A549 (cell line): ENCODE measurements at regions not wholly inside any gene's neighbourhood (a gene's known extent, or its start where the extent isn't known, plus 50 kb on each side); places are given as distances from the start of the nearest gene placed in this dataset.

Source experiments
- ATAC-seq, 2 experiments: fragments of 200-7000 bp in 1 of 2; fragments of >200 bp in 1 of 2; cut with Nextera tagmentation in 1 of 2; cut with Tn5 transposase in 1 of 2; 3 replicates each; pipeline versions ENCODE4 v1.8.0 to v1.9.1; 2018 to 2020; ENCODE audit warnings: mild to moderate bottlenecking in 1 of 2, moderate library complexity in 1 of 2
- CTCF ChIA-PET: fragments of 300-600 bp; sonication (Branson Sonifier 250); formaldehyde crosslinking; extraction: SDS; loops from one replicate; lab custom pipeline; 2021; ENCODE audit warnings: antibody characterized with exemption, inconsistent platforms; lab: Yijun Ruan, JAX
- POLR2A ChIA-PET: fragments of 350-600 bp; formaldehyde crosslinking; extraction: SDS; loops from one replicate; lab custom pipeline; 2021; ENCODE audit warnings: antibody characterized with exemption, inconsistent platforms; lab: Yijun Ruan, JAX
- DNase-seq, 2 experiments: peaks; one replicate each; pipeline versions ENCODE4 v3.0.0 to v3.0.0-alpha.2; 2011 to 2016; ENCODE audit warnings: low read depth in 1 of 2, low spot score in 1 of 2
- FAIRE-seq: peaks from 2 replicates; lab custom pipeline; 2011; peaks lifted over from hg19 to GRCh38; lab: Jason Lieb, UNC
- H3K27ac ChIP-seq, 2 experiments: fragments of >200 bp; sonication (Bioruptor Twin); formaldehyde crosslinking; 3 replicates each; pipeline ENCODE4 v1.5.1; 2016 to 2017
- H3K4me1 ChIP-seq: fragments of >200 bp; sonication (Bioruptor Twin); formaldehyde crosslinking; 3 replicates; pipeline ENCODE4 v1.6.1; 2016
- H3K4me2 ChIP-seq: fragments of >200 bp; sonication (Bioruptor Twin); formaldehyde crosslinking; 3 replicates; pipeline ENCODE4 v1.6.1; 2016
- H3K4me3 ChIP-seq: fragments of >200 bp; sonication (Bioruptor Twin); formaldehyde crosslinking; 3 replicates; pipeline ENCODE4 v1.5.1; 2016
- H3K9me3 ChIP-seq: fragments of >200 bp; sonication (Bioruptor Twin); formaldehyde crosslinking; 3 replicates; pipeline ENCODE4 v1.6.1; 2016
- CBX2 ChIP-seq: fragments of 200-600 bp; sonication (generic); IDR thresholded peaks from 2 replicates; pipeline ENCODE4 v1.6.1; 2016; ENCODE audit warnings: low read depth, mild to moderate bottlenecking, borderline replicate concordance
- CEBPB ChIP-seq, 2 experiments: fragments of >200 bp in 1 of 2; sonication (Bioruptor Twin) in 1 of 2; formaldehyde crosslinking in 1 of 2; IDR thresholded peaks; 2 replicates each; pipeline ENCODE4 v1.6.1; 2012 to 2016
- CHD4 ChIP-seq: fragments of 200-600 bp; sonication (generic); IDR thresholded peaks from 2 replicates; pipeline ENCODE4 v1.6.1; 2016; ENCODE audit warnings: antibody characterized with exemption, mild to moderate bottlenecking, borderline replicate concordance
- EP300 ChIP-seq, 2 experiments: fragments of >200 bp; sonication (Bioruptor Twin); formaldehyde crosslinking; IDR thresholded peaks; 2 replicates in 1 of 2; 3 replicates in 1 of 2; pipeline ENCODE4 v1.6.1; 2016 to 2017
- FOSB ChIP-seq: fragments of 250-450 bp; sonication (Bioruptor Pico); IDR thresholded peaks from 2 replicates; pipeline ENCODE4 v1.5.0; 2020; ENCODE audit warnings: mild to moderate bottlenecking, moderate library complexity
- FOSL2 ChIP-seq, 2 experiments: fragments of 450-650 bp in 1 of 2; fragments of >200 bp in 1 of 2; sonication (Bioruptor Twin) in 1 of 2; formaldehyde crosslinking; IDR thresholded peaks; 2 replicates each; pipeline versions ENCODE4 v1.5.0 to v1.6.1; 2016 to 2020; ENCODE audit warnings: mild to moderate bottlenecking in 1 of 2, moderate library complexity in 1 of 2
- GATA3 ChIP-seq: IDR thresholded peaks from 2 replicates; pipeline ENCODE4 v1.6.1; 2012; ENCODE audit warnings: borderline replicate concordance
- HEYL ChIP-seq: fragments of 250-450 bp; sonication (Bioruptor Pico); IDR thresholded peaks from 2 replicates; pipeline ENCODE4 v1.8.0; 2021; ENCODE audit warnings: mild to moderate bottlenecking, moderate library complexity
- JUN ChIP-seq, 2 experiments: fragments of >200 bp; sonication (Bioruptor Twin); formaldehyde crosslinking; IDR thresholded peaks; 2 replicates in 1 of 2; 3 replicates in 1 of 2; pipeline ENCODE4 v1.6.1; 2016 to 2017
- JUNB ChIP-seq: fragments of >200 bp; sonication (Bioruptor Twin); formaldehyde crosslinking; IDR thresholded peaks from 2 replicates; pipeline ENCODE4 v1.6.1; 2016
- PHF8 ChIP-seq: fragments of 200-600 bp; sonication (generic); IDR thresholded peaks from 2 replicates; pipeline ENCODE4 v1.6.1; 2016; ENCODE audit warnings: low read depth, mild to moderate bottlenecking, antibody characterized with exemption, moderate library complexity, borderline replicate concordance
- POLR2A ChIP-seq: IDR thresholded peaks from 2 replicates; pipeline ENCODE4 v1.6.1; 2012; ENCODE audit warnings: mild to moderate bottlenecking, low read length
- RAD21 ChIP-seq, 2 experiments: fragments of >200 bp in 1 of 2; sonication (Bioruptor Twin) in 1 of 2; formaldehyde crosslinking in 1 of 2; IDR thresholded peaks in 1 of 2; conservative IDR thresholded peaks in 1 of 2; 2 replicates in 1 of 2; 3 replicates in 1 of 2; pipeline ENCODE4 v1.6.1; 2012 to 2018; ENCODE audit warnings: inconsistent platforms in 1 of 2
- RARB ChIP-seq: fragments of 250-450 bp; sonication (Bioruptor Pico); IDR thresholded peaks from 2 replicates; pipeline ENCODE4 v1.8.0; 2021; ENCODE audit warnings: mild to moderate bottlenecking, moderate library complexity
- RNF2 ChIP-seq: fragments of 200-600 bp; sonication (generic); IDR thresholded peaks from 2 replicates; pipeline ENCODE4 v1.6.1; 2016; ENCODE audit warnings: low read depth, mild to moderate bottlenecking, antibody characterized with exemption, moderate library complexity, borderline replicate concordance
- TP53 ChIP-seq: fragments of 250-450 bp; sonication (Bioruptor Pico); IDR thresholded peaks from 2 replicates; pipeline ENCODE4 v1.5.0; 2021; ENCODE audit warnings: mild to moderate bottlenecking, moderate library complexity
- ZNF302 ChIP-seq: fragments of 250-450 bp; sonication (Bioruptor Pico); IDR thresholded peaks from 2 replicates; pipeline ENCODE4 v1.9.0; 2021; ENCODE audit warnings: inconsistent platforms, mild to moderate bottlenecking, moderate library complexity
- WGBS: methylation state at CpG from one replicate; pipeline ENCODE4 v1.1.6; 2017; ENCODE audit errors: missing lambda C conversion rate; 5-methylcytosine and 5-hydroxymethylcytosine counted together
- TF ChIP-seq, protein P1 (sequence below): fragments of >200 bp; sonication (Bioruptor Twin); formaldehyde crosslinking; IDR thresholded peaks from 2 replicates; pipeline ENCODE4 v1.6.1; 2016
- TF ChIP-seq, protein P2 (sequence below): IDR thresholded peaks from 2 replicates; pipeline ENCODE4 v1.6.1; 2012; ENCODE audit warnings: low read depth, borderline replicate concordance
- TF ChIP-seq, protein P3 (sequence below): fragments of >200 bp; sonication (Bioruptor Twin); formaldehyde crosslinking; IDR thresholded peaks from 3 replicates; pipeline ENCODE4 v1.6.1; 2016
- TF ChIP-seq, protein P4 (sequence below): IDR thresholded peaks from 2 replicates; pipeline ENCODE4 v1.6.1; 2012

DNA sequence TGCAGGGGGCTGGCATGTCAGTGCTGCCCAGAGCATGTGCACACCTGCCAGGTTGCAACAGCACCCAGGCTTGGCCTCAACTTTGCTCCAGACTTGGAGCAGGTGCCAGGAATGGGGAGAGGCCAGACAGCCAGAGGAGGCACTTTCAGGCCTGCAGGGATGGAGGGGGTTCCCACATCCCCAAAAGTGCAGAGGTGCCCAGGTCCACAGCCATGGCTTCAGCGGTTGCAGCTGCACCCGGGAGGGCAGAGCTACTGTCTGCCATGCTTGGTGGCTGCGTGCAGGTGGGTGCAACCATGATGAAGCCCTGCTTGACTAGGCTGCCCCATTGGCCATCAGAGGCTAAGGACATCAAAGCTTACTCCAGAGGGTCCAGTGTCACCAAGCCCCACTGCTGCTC lies 196.8 kb upstream of the VRK2 start (continued):
- TF ChIP-seq JUN (IDR thresholded peaks at IDR 0.05) = no peak
- TF ChIP-seq, protein P1, sequence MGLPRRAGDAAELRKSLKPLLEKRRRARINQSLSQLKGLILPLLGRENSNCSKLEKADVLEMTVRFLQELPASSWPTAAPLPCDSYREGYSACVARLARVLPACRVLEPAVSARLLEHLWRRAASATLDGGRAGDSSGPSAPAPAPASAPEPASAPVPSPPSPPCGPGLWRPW = no peak
- TF ChIP-seq, all 56 proteins: peak for 0

DNA sequence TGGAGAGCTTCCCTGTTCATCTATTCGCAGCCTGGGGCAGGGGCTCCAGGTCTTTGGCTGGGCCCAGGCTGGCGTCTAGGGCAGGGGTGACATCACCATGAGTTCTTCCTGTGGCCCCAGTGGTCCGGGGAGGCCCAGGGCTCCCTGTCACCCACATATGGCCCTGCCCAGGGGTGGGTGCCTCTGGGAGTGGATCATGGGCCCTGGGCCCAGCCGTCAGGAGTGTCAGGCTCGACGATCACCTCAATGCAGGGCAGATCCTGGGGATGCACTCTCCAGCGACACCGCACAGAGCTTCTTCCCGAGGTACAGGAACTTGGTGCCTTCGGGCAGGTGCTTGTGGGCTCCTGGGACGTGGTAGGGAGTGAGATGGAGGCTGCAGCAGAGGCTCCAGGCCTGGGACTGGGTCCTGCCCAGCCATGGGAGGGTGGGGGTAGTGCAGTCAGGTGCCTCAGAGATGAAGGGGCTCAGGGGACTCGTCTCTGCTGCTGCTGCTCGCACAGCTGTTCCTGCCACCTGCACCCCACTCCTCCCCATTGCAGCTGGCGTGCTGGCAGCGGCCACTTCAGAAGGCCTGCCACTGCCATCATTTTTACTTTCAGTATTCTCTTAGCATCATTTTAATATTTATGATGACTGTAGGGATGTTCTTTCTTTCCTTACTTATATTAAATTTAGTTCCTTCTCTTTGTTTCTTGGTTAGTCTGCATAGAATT lies 196.0 kb upstream of the VRK2 start:
- TF ChIP-seq CHD4 = no peak
- TF ChIP-seq RAD21 (conservative IDR thresholded peaks at IDR 0.05 in 1 of 2, IDR thresholded peaks at IDR 0.05 in 1 of 2) = no peak
- TF ChIP-seq JUN (IDR thresholded peaks at IDR 0.05) = no peak
- TF ChIP-seq RARB = no peak
- TF ChIP-seq, protein P2, sequence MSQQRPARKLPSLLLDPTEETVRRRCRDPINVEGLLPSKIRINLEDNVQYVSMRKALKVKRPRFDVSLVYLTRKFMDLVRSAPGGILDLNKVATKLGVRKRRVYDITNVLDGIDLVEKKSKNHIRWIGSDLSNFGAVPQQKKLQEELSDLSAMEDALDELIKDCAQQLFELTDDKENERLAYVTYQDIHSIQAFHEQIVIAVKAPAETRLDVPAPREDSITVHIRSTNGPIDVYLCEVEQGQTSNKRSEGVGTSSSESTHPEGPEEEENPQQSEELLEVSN = no peak
- Histone ChIP-seq H3K27ac (no peak overlapping the region), H3K9me3 (no peaks in the 10 kb centered on the region), H3K4me3 (no peak overlapping the region), H3K4me2 (no peak overlapping the region), H3K4me1 (no peaks in the 10 kb centered on the region)
- DNase-seq (no peak), FAIRE-seq (no peak), ATAC-seq (peak in 1 of 2 experiments; percentile 34; a peak in 1 of 6 replicates)
- ChIA-PET POLR2A (no interaction called here), CTCF (interaction anchor here (0.9 to 1.9 kb wide), 3 partner anchors 10 to 130 kb away, joined by 3 to 4 read pairs (median 3); no protein-coding TSS in a partner anchor)
- 92% methylated on average over 13 of the region's 15 CpGs for WGBS

DNA sequence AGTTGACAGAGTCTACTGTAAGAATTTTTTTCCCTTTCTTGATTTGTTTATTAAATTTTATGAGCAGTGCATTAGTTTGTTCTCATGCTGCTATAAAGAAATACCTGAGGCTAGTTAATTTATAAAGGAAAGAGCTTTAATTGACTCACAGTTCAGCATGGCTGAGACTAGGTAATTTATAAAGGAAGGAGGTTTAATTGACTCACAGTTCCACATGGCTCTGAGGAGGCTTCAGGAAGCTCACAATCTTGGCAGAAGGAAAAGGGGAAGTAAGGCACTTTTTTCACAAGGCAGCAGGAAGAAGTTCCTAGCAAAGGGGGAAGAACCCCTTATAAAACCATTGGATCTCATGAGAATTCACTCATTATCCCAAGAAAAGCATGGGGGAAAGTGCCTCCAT lies 191.4 kb upstream of the VRK2 start:
- no peaks in the 10 kb centered on the region for H3K4me1 ChIP-seq
- CTCF ChIA-PET = no interaction called here
- POLR2A ChIA-PET = no interaction called here
- H3K27ac ChIP-seq = no peak overlapping the region
- H3K9me3 ChIP-seq = no peaks in the 10 kb centered on the region
- no peak for TF ChIP-seq PHF8
- H3K4me2 ChIP-seq = no peak overlapping the region
- H3K4me3 ChIP-seq = no peak overlapping the region
- FAIRE-seq = no peak
- no peak for DNase-seq
- ATAC-seq = no peak

DNA sequence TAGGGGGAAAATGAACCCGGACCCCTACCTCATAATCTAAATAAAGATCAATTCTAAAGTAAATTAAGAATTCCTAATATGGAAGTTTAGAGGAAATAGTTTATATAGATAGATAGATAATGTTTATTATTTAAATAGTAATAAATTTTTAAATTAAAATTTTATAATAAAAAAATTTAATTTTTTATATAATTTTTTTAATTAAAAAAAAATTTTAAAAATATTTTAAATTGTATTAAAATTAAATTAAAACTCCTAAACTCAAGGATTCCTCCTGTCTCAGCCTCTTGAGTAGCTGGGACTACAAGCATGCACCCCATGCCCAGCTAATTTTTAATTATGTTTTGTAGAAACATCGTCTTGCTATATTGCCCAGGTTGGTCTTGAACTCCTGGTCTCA lies 186.9 kb upstream of the VRK2 start:
- CTCF ChIA-PET = no interaction called here
- H3K4me1 ChIP-seq = peaks cover 33% of the 10 kb centered on the region
- no peak for DNase-seq
- no peak overlapping the region for H3K4me3 ChIP-seq
- H3K9me3 ChIP-seq = no peaks in the 10 kb centered on the region
- TF ChIP-seq CBX2 (no peak), CEBPB (IDR thresholded peaks at IDR 0.05) (no peak), FOSL2 (IDR thresholded peaks at IDR 0.05) (no peak), FOSL2 (CRISPR knock-in tag; IDR thresholded peaks at IDR 0.05) (no peak), JUNB (no peak), TP53 (CRISPR knock-in tag) (no peak), RNF2 (no peak)
- TF ChIP-seq, protein P3, sequence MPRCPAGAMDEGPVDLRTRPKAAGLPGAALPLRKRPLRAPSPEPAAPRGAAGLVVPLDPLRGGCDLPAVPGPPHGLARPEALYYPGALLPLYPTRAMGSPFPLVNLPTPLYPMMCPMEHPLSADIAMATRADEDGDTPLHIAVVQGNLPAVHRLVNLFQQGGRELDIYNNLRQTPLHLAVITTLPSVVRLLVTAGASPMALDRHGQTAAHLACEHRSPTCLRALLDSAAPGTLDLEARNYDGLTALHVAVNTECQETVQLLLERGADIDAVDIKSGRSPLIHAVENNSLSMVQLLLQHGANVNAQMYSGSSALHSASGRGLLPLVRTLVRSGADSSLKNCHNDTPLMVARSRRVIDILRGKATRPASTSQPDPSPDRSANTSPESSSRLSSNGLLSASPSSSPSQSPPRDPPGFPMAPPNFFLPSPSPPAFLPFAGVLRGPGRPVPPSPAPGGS = no peak
- no peak for ATAC-seq
- H3K27ac ChIP-seq = no peak overlapping the region
- no peak overlapping the region for H3K4me2 ChIP-seq
- 91% methylated on average over 2 of the region's 2 CpGs for WGBS
- FAIRE-seq = no peak
- POLR2A ChIA-PET = no interaction called here

DNA sequence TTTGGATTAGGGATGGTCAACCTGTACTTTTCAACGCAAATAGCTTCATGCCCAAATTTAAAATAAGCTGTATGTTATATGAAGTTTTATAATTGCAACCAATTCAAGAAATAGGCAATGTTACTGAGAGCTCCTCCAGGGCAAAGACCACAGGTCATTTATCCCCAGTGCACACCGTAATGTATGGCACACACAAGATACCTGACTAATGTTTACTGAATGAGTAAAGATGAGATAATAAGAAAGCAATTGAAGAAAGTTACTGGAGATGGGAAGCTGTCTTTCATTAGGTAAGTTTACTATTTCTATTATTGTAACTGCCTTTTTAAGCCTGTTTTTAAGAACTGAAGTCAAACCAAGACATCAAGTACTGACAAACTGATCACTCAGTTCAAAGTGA lies 184.5 kb upstream of the VRK2 start:
- 31% methylated on average over 2 of the region's 2 CpGs for WGBS
- POLR2A ChIA-PET = no interaction called here

More for the DNA sequence above, 184.5 kb upstream of the VRK2 start:
- TF ChIP-seq FOSB (no peak), FOSL2 (IDR thresholded peaks at IDR 0.05) (peak; percentile 58), FOSL2 (CRISPR knock-in tag; IDR thresholded peaks at IDR 0.05) (peak; percentile 63), GATA3 (peak; percentile 43; the same call in 1 of the 2 replicates), EP300 (IDR thresholded peaks at IDR 0.05) (no peak), JUNB (peak; percentile 57; the same call in 1 of the 2 replicates), HEYL (no peak), CEBPB (IDR thresholded peaks at IDR 0.05) (peak in 1 of 2 experiments; percentile 24; a peak in 1 of 4 replicates), ZNF302 (CRISPR knock-in tag) (no peak), POLR2A (no peak)
- TF ChIP-seq, protein P4, sequence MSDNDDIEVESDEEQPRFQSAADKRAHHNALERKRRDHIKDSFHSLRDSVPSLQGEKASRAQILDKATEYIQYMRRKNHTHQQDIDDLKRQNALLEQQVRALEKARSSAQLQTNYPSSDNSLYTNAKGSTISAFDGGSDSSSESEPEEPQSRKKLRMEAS = peak; percentile 29; the same call in 1 of the 2 replicates
- no peaks in the 10 kb centered on the region for H3K9me3 ChIP-seq
- peak overlapping the region; percentile 51 to 75 for H3K27ac ChIP-seq
- FAIRE-seq (peak; percentile 80), ATAC-seq (peak; percentile 78 to 92; a peak in 5 of 6 replicates), DNase-seq (peak; percentile 30 to 48)
- no peak overlapping the region for H3K4me3 ChIP-seq
- H3K4me2 ChIP-seq = peak overlapping the region; percentile 67
- peaks cover 38% of the 10 kb centered on the region for H3K4me1 ChIP-seq
- CTCF ChIA-PET = interaction anchor here (0.8 to 1.2 kb wide), 2 partner anchors 13 to 20 kb away, joined by 3 read pairs; no protein-coding TSS in a partner anchor
